Activated CD4-positive, CD25-positive, alpha-beta regulatory T cell treated with anti-CD3 and anti-CD28 coated beads, Interleukin-2, amount 50 U/mL, for 72 hours (primary cell): ENCODE measurements at regions not wholly inside any gene's neighbourhood (a gene's known extent, or its start where the extent isn't known, plus 50 kb on each side); places are given as distances from the start of the nearest gene placed in this dataset.

ENCODE experiments used
- DNase-seq: peaks from one replicate; pipeline ENCODE4 v3.0.0; 2021

DNA sequence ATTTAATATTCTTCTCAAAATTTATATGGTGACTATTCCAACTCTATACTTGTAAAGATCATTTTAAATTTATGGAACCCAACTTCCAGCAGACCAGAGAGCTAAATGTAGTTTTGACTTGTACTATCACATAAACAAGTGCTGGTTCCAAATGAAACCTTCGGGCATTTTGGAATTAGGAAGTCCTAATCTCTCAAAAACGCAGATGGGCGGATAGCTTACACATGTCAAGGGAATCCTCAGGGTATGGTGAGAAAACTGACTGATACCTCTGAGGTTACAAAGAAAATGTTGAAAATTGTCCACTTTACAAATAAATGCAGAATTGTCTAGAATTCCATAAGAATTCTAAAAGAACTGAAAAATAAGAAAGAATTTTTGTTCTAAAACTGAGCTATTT, 224.1 kb downstream of the SS18 start:
- DNase-seq, result no peak

DNA sequence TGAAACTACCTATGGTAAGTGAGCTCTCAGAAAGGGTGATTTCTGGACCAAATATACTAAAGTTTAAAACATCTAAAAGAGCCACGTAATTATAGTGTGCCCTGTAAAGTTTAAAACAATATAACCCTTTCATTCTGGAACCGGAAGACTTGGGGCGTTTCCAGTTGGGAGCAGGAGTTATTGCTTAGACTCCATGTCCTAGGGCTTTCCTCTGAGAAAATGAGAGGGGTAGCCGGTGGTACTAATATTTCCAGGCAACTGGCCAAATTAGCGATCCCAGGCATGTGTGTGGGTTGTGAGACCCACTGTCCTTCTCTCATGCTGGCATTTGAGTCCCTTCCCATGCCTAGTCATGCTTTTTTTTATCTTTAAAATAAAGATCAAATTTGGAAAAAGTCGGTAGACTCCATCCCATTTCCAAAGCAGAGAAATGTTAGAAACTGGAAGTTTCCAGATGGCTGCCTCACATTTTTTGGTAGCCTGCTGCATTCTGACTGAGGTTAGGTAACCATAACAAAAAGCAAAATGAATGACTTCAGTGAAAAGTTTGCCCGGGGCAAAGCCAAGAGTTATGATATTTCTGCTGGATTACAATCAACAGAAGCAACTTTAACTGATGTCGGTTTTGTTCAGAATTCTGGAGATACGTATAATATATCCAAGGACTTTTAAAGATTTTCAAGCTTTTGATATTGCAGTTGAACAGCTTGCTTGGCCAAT, 227.4 kb downstream of the SS18 start:
- DNase-seq, result no peak

DNA sequence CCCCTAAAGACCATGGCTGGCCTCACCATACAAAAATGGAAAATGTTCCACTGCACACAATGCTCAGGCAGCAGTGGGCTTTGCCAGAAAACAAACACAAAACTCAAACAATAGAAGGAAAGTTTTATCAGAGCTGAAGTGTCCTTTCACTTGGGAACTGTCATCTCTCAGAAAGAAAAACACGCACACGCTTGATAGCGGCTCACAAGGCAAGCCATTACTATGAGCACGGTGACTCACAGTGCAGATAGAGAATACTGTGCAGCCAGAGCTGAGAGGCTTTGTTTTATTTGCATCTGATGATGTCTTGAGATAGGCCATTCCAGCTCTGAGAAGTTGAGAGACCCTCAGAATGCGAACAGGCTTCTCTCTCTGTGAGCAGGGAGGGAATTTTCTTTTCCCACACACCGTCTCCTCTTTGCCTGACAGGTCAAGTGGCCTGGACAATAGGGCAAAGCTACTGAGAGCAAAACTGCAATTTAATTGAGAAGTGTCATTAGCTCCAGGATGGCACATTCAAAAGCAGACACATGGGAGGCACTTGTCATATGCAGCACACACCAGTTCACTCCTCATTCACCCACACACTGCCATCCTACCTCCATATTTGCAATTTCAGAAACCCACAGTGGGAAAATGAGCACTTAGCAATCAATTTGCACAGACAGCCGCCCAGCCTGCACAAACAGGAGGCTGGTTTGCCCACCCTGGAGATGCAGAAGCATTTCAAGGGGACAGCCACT, 236.6 kb downstream of the SS18 start:
- no peak for DNase-seq

DNA sequence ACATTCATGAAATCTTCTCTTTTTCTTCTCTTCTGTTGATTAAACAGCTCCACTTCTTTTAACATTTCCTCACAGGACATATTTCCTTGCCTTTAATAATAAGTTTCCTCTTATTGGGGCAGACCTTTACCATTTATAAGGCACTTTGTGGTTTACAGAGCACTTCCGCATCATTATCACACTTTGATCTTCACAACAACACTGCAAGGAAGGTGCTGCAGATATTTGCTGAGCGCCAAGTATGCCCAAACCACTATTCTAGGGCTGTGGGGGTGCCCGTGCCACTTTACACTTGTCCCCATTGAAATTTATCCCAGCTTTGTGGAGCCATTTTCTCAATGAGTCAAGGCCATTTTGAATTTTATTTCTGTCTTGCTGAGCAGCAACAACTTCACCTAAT, 246.6 kb downstream of the SS18 start:
- DNase-seq, result no peak

DNA sequence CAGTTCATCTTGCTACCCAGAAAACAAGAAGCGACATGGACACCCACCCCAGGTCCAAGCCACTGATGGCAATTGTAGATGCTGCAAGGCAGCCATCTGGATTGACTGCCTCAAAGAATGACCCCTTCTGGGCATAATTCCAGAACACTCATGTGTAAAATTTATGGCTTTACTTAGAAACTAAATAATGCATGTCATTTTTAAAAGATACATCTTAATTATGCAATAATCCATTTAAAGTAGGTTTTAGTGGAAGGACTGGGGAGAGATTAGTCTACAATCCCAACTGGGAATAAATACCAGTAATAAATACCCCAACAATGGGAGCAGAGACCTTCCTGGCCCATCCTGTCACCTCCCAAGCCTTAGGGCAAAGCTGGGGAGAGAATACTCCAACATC, 247.7 kb downstream of the SS18 start:
- DNase-seq, result no peak

DNA sequence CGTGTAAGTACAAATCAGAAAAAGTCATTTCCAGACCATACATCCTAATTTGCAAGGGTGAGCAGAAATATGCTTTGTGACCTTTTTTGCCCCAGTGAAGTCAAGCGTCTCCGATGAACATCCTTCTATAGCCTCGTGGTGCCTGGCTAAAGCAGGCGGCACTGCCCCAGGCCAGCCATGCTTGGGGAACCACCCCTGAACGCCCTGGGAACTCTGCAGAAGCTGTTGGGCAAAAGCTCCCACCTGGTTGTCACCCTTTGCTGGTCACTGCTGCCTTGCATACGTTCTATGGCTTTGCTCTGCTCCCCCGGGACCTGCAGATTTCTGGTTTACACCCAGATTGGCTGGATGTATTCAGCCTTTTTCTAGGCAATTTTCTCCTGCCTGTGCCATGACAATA, 256.4 kb downstream of the SS18 start:
- no peak for DNase-seq

DNA sequence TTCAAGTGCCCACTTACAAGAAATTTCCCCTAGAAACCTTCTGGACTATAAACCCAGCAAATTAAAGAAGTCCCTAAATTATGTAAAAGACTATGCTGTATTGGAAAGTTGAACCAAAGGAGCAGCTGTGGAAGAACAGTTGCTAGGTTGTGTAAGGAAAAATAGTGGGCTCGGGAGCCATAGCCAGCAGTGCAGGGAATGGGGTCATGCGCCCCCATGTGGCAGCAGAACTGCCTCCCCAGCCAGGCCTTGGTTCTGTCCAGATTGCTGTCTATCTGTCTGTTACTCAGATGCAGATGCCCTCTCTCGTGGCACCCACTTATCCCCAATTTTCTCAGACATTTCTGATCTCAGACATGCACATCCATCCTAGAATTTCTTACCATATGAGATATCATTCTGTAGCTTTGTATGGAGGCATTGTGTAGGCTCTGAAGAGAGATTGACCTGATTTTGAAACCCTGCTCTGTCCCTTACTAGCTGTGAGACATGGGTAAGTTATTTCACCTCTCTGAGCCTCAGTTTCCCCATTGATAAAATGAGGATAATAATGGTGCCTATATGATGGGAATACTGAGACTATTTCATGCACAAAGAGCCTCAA, 258.3 kb downstream of the SS18 start:
- no peak for DNase-seq

DNA sequence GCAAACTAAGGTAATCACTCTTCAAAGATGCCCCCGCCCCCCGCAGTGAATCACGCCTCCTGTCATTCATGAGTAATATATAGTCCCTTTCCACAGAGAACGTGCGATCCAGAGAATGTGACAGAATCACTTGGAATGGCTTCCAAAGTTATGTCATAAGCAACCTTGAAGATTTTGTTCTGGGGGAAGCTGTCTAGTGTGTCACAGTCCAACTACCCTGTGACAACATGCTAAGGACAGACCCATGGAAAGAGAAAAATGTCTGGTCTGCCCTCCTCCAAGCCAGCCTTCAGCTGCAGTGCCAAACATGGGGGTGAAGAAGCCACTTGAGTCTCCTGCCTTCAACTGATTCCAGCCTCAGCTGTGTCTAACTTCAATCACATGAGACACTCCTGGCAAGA, 259.1 kb downstream of the SS18 start:
- no peak for DNase-seq

DNA sequence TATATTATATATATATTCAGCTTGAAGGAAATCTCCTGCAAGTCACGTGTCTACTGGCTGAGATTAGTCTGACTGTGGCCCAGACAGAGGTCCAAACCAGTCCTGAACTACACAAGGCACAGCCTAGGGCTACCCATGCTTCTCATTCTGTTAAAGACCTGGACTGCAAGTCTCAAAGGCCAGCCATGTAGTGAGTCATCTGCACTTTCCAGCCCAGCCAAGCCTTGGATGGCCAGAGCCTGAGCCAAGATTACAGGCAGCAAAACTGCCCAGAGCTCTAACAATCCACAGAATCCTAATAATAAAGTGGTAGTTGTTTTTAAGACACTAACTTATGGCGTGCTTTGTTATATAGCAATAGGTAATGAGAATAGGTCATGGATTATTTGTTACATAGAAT, 259.6 kb downstream of the SS18 start:
- DNase-seq, result no peak

DNA sequence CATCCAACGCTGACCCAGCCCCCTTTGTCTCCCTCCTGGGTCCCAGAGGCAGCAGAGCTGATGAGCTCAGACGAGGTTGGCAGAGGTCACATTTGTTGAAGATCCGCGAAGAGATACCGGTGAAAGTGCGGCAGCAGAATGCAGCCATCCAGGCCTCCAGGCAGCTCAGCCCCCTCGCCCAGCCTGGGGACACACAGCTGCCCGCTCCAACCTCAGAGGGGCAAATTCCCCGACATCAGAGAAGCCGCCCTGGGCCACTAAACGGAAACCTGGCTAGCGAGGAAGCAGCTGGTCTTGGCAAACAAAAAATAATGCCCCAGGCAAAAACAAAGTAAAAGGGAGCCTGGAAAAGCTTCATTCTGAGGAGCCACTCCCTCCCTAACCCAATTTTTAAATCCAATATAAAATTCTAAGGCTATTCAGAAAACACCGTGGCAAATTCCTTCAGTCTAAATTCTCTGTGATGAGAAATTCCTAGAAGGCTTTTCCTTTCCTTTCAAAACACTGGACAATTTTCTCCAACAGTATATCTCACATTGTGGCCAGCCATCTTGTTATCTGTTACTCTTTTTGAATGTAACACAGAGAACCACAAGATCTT, 262.4 kb downstream of the SS18 start:
- DNase-seq, result no peak

DNA sequence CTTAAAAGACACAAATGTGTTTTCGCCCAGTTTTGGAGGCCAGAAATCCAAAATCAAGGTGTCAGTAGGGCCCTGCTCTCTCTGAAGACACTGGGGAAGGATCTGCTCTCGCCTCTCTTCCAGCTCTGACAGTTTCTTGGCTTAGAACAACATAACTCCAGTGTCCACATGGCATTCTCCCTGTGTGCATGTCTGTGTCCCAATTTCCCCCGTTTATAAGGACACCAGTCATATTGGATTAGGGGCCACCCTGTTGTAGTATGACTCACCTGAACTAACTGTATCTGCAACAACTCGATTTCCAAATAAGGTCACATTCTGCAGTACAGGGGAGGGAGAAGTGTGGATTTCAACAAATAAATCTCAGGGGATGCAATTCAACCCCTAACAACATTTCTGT, 263.2 kb downstream of the SS18 start:
- no peak for DNase-seq

DNA sequence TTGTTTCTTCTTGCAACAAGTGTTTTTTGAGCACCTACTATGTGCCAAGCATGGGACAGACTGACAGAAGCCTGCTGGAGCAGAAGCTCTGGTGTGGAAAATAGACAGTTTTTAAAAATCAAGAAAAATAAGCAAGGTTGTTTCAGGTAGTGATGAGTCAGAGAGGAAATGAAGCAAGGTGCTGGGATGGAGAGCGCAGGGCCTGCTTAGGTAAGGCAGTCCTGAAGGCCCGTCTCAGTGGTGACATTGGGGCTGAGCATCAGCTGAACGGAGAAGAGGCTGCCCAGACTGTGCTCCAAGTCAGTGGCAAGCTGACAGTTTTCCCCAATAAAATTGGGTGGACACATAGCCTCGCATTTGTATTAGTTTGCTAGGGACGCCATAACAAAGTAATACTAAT, 263.6 kb downstream of the SS18 start:
- no peak for DNase-seq

DNA sequence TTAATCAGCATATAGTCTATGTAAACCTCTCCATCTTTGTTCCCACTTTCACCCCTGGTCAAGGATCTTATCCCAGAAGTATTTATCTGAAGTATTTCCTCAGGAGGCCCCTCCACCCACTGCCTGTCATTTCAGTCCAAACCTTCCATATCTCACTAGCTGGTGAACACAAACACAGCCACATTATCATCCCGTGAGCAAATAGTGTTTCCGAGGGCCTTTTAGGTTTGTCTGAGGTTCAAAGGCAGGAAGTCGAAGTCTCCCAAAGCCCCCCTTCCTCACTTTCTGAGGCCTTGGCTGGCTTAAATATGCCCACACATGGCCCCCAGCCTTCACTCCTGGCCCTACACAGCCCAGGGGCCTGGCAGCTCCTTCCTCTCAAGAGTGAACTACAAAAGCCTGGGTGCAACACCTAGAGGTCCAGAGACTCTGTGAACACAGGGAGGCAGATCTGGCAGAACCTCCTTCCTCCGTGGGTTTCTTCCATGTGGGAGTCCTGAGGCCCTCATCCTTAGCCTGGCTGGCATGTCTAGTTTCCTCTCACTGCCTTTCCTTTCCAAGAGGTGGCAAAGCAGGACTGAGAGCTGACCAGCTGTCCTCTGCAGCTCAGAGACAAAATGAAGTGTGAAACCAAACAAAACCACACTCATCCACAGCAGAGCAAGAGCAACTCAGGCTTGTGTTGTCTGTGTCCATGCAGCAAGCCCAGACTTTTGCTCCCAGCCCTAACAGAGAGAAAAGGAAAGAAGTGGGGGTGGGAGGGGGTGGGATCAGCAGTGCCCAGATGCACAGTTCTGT, 264.2 kb downstream of the SS18 start:
- DNase-seq, result no peak

DNA sequence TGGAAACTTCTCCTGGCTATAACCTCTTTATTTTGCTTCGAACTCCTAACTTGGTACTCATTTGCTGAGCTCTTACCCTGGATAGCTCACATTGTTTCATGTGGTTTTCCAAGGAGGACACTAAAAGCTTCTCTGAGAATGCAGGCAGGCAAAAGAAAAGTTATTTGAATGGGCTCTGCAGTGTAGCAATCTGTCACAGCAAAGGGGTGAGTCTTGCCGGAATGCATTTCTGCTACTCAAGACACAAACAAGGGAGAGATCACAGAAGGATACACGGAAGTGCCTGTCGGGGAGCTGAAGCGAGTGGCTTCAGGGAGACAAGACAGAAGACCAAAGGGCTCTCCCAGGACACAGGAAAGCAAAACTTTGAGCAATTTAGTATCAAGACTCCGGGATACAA, 265.4 kb downstream of the SS18 start:
- DNase-seq, result no peak

DNA sequence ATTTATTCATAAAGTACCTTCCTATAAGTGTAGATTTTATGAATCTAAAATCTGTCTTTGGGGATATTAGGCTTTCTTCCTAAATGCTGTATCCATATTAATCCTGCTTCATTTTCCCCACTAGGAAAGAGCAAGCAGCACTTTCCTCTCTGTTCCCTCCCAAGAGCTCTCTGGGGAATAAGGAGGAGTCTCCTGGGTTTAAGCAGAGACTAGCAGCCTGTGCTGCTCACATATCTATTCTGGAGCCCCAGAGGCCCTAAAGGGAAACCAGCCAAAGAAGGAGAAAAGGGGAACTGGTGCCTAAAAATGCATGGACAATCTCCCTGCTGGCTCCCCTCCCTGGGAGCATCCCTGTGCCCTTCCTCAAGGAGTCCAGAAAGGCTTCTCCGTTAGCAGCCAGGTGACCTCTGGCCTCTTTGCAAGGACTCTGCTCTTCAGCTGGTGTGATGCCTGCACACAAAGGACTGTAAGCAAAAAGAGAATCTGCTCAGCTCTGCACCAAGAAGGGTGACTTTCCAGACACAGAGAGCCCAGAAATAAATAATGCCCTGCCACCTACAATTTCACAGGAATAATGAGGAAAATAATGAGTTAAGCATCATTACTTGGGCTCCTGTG, 270.6 kb downstream of the SS18 start:
- no peak for DNase-seq

DNA sequence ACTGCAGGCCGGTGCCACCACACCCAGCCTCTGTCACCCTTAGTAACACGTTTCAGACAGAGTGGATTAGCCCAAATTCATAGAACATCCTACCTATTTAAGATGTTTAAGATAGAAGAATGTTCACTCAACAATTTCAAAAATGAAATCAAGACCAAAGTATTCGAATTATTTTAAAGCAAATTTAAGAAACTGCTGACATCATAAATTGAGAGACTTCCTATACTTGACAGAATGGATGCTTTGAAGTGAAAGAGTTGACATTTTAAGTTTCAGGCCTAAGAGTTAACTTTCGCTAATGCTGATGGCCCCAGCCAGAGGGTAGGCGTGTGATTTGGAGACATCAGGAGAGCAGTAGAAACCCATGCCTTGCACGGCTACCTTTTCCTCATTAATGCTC, 271.9 kb downstream of the SS18 start:
- DNase-seq, result no peak

DNA sequence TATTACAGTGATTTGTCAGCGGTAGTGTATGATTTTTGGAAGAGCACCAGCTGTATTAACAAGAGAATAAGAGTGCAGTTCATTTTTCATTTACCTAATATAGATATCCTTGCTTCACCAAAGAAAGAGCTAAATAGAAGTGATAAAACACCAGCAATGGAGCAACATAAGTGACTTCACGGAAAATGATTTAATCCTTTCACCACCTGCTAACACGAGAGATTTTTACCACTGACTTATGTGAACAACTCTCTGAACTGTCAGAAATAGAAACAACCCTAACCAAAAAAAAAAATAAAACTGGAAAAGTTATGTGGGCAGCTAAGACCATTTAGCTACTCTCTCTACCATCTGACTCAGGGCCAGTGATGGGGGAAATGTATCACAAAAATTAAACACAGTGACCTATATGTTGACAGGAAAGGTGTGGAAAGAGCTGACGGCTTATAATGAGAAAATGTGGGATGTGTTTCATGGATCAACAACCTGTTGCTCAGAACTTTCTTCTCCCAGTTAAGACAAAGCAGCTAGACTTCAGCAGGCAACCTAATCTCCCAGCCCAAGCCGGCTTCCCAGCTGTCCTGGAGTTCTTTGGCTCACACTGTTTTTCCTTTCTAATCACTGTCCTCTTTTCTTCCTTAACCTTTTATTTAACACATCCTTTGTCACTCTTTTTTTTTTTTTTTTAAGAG, 272.7 kb downstream of the SS18 start:
- DNase-seq, result no peak

DNA sequence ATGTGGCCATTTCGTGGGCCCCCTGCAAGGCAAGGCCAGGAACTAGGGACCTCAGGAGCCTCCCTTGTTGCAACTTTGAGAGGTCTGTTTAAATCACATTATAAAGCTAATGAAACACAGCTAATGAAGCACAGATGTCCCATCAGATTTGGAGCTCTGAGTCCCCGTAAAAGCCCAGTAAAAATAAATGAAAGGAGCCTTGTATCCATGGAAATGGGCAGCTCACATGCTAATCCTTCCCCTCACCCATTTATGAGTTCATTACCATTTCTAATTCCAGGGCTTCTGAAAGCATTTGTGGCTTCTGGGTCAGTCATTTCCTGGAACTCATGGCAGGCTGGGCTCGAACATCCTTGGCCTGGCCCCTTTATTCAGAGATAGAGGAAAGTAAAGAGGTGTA, 274.8 kb downstream of the SS18 start:
- DNase-seq, result no peak

DNA sequence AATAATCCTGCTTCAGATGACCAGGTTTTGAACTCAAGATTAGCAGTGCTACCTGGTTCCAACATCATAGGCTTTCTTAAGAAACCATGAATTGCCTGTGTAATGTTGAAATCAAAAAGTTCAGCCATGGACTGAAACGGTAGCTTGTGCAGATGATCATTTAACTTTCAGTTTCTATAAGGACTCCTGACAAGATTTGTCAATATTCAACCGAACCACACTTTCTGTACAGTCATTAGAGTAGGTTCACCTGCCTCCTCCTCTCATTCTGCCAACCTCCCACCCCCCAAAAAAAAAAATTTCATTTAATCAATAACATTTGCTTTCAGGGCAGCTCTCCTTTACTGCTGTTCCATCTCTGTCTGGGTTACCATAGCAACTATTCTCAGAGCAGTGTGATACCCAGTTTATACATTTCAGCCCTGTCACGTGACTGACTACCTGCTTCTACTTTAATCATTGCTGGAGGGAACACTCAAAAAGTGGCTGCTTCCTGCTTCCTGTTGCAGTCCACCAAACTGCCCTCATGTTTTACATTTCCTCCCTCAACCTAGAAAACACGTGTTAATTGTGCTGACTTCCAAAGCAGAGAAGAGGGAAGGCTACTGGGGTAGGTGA, 275.5 kb downstream of the SS18 start:
- DNase-seq, result no peak

DNA sequence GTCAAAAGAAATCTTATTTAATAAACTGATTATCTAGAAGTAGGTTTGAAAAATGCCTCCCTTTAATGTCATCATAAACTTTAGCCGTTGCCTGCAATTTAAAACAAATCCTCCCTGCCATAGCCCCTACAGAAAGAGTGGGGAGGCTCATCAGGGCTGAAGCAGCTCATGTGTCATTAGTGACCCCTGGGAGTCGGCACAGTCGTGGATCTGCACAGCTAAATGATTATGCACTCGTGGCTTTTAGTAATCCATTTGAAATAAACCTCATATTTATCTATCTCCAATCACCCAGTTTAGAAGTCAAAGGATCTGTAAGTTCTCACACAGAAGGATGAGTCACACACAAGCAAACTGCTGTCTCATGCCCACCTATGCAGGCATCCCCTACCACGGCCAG, 277.3 kb downstream of the SS18 start:
- DNase-seq, result no peak

DNA sequence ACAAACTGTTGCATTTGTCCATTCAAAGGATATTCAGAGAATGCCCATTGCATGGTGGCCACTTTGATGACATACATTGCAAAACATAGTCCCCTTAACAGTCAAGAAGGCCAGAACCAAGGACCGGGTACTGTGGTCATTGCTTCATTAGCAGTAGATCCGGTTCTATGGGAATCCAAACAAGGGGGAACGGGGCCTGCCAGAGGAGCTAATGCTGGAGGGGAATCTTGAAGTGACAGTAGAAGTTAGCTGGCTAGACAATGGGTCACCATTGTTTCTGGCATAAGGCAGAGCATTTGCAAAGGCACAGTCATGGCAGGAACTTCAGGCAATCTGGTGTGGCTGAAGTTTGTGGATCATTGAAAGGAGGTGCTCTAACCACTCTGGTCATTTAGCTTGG, 279.7 kb downstream of the SS18 start:
- DNase-seq, result no peak

DNA sequence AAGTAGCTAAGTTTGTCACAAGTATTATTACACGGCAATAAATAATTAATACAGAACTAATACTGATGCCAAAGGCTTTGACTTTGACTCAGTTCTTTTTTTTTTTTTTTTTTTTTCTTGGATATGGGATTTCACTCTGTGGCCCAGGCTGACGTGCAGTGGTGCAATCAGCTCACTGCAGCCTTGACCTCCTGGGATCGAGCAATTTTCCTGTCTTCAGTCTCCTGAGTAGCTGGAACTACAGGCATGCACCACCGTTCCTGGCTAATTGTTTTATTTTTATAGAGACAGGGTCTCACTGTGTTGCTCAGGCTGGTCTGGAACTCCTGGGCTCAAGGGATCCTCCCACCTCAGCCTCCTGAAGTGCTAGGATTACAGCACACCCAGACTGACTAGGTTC, 284.5 kb downstream of the SS18 start:
- no peak for DNase-seq
